Ishikawa (cell line): ENCODE measurements at regions not wholly inside any gene's neighbourhood (a gene's known extent, or its start where the extent isn't known, plus 50 kb on each side); places are given as distances from the start of the nearest gene placed in this dataset.

Experiments used
- CEBPB ChIP-seq: IDR thresholded peaks from 2 replicates; pipeline ENCODE4 v1.6.1; 2012
- TAF1 ChIP-seq: IDR thresholded peaks from 2 replicates; pipeline ENCODE4 v1.6.1; 2012; ENCODE audit warnings: low read depth, mild to moderate bottlenecking
- TCF12 ChIP-seq: IDR thresholded peaks from 2 replicates; pipeline ENCODE4 v1.6.1; 2012; ENCODE audit warnings: low read depth
- TEAD4 ChIP-seq: IDR thresholded peaks from 2 replicates; pipeline ENCODE4 v1.6.1; 2012
- USF1 ChIP-seq: IDR thresholded peaks from 2 replicates; pipeline ENCODE4 v1.6.1; 2012
- YY1 ChIP-seq: IDR thresholded peaks from 2 replicates; pipeline ENCODE4 v1.6.1; 2012; ENCODE audit warnings: low read depth
- TF ChIP-seq, protein P1 (sequence below): IDR thresholded peaks from 2 replicates; pipeline ENCODE4 v1.6.1; 2012; ENCODE audit warnings: low read depth, mild to moderate bottlenecking

GRCh38 chr16:55403464-55403863 is 75.5 kb upstream of the MMP2 start:
- no peak for TF ChIP-seq CEBPB
- TF ChIP-seq USF1, result no peak
- no peak for TF ChIP-seq TEAD4
- no peak for TF ChIP-seq TAF1
- TF ChIP-seq, protein P1, sequence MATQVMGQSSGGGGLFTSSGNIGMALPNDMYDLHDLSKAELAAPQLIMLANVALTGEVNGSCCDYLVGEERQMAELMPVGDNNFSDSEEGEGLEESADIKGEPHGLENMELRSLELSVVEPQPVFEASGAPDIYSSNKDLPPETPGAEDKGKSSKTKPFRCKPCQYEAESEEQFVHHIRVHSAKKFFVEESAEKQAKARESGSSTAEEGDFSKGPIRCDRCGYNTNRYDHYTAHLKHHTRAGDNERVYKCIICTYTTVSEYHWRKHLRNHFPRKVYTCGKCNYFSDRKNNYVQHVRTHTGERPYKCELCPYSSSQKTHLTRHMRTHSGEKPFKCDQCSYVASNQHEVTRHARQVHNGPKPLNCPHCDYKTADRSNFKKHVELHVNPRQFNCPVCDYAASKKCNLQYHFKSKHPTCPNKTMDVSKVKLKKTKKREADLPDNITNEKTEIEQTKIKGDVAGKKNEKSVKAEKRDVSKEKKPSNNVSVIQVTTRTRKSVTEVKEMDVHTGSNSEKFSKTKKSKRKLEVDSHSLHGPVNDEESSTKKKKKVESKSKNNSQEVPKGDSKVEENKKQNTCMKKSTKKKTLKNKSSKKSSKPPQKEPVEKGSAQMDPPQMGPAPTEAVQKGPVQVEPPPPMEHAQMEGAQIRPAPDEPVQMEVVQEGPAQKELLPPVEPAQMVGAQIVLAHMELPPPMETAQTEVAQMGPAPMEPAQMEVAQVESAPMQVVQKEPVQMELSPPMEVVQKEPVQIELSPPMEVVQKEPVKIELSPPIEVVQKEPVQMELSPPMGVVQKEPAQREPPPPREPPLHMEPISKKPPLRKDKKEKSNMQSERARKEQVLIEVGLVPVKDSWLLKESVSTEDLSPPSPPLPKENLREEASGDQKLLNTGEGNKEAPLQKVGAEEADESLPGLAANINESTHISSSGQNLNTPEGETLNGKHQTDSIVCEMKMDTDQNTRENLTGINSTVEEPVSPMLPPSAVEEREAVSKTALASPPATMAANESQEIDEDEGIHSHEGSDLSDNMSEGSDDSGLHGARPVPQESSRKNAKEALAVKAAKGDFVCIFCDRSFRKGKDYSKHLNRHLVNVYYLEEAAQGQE, result no peak
- TF ChIP-seq YY1, result no peak
- TF ChIP-seq TCF12, result no peak
